ENCODE measurements at regions not wholly inside any gene's neighbourhood (a gene's known extent, or its start where the extent isn't known, plus 50 kb on each side); places are given as distances from the start of the nearest gene placed in this dataset.

DNA sequence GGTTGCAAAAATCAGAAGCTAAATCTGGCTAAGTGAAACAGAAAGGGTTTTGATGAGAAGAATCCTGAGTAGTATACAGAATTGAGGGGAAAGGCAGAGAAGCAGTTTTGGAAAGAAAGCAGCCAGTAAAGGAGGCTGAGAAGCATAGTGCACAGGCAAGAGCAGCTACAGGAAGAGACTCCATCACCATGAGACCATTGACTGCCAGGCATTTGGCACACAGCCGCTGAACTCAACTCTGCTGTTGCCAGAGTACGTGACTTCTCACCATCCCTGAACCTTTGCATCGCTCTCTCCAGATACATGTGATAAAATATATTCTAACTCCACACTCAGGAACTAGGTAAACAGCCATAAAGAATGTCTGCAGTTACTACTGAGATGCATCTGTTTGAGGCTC, 128.3 kb upstream of the C1orf21 start (continued):
- no peak for TF ChIP-seq BRCA1 (IDR thresholded peaks at IDR 0.05; ENCODE audit: low read depth, low read length)
- TF ChIP-seq NRF1 (IDR thresholded peaks at IDR 0.05; ENCODE audit: low read depth, low read length): no peak
